CD4-positive, CD25-positive, alpha-beta regulatory T cell (primary cell): ENCODE measurements at regions not wholly inside any gene's neighbourhood (a gene's known extent, or its start where the extent isn't known, plus 50 kb on each side); places are given as distances from the start of the nearest gene placed in this dataset.

Source experiments
- ATAC-seq, 2 donors: fragments of 150-1000 bp; cut with Tn5 transposase; one replicate each; pipeline ENCODE4 v1.10.0; 2021; ENCODE audit warnings: low read depth in 2 of 2, moderate number of reproducible peaks in 2 of 2, moderate library complexity in 1 of 2
- DNase-seq, 3 donors: peaks; one replicate each; pipeline versions ENCODE4 v3.0.0 to v3.0.0-alpha.2; 2012 to 2022; ENCODE audit warnings: mixed read lengths in 1 of 3
- H3K27ac ChIP-seq: one replicate; pipeline ENCODE4 v1.7.0; 2013; ENCODE audit warnings: mild to moderate bottlenecking, low read length; ENCODE audit not compliant: insufficient read depth, poor library complexity, severe bottlenecking
- H3K27me3 ChIP-seq: one replicate; pipeline ENCODE4 v1.7.0; 2013; ENCODE audit warnings: low read length; ENCODE audit not compliant: control insufficient read depth, insufficient read depth
- H3K36me3 ChIP-seq: one replicate; pipeline ENCODE4 v1.7.0; 2013; ENCODE audit warnings: mild to moderate bottlenecking, low read length, moderate library complexity; ENCODE audit not compliant: control insufficient read depth, insufficient read depth
- H3K4me1 ChIP-seq: 2 replicates; pipeline ENCODE4 v1.7.0; 2013; ENCODE audit warnings: mild to moderate bottlenecking, low read length; ENCODE audit not compliant: insufficient read depth, control insufficient read depth, poor library complexity, severe bottlenecking
- H3K4me3 ChIP-seq: one replicate; pipeline ENCODE4 v1.7.0; 2013; ENCODE audit warnings: low read depth, mild to moderate bottlenecking, low read length, moderate library complexity
- H3K9me3 ChIP-seq, 2 experiments: 1 replicate in 1 of 2; 2 replicates in 1 of 2; pipeline ENCODE4 v1.7.0; 2013; ENCODE audit warnings: low read length in 2 of 2, mild to moderate bottlenecking in 1 of 2, moderate library complexity in 1 of 2; ENCODE audit not compliant: control insufficient read depth in 2 of 2
- H3K27ac Mint-ChIP-seq, 3 donors: one replicate each; pipeline ENCODE4 v1.8.0; 2020 to 2022; ENCODE audit warnings: mild to moderate bottlenecking in 3 of 3, mixed read lengths in 3 of 3, moderate library complexity in 2 of 3
- H3K27me3 Mint-ChIP-seq: one replicate; pipeline ENCODE4 v1.8.0; 2022; ENCODE audit warnings: mild to moderate bottlenecking, mixed read lengths
- H3K36me3 Mint-ChIP-seq: one replicate; pipeline ENCODE4 v1.8.0; 2020; ENCODE audit warnings: mixed read lengths
- H3K4me1 Mint-ChIP-seq, 4 donors: one replicate each; pipeline ENCODE4 v1.8.0; 2020 to 2022; ENCODE audit warnings: mixed read lengths in 4 of 4, mild to moderate bottlenecking in 1 of 4
- H3K4me3 Mint-ChIP-seq, 4 donors: one replicate each; pipeline ENCODE4 v1.8.0; 2020 to 2022; ENCODE audit warnings: mild to moderate bottlenecking in 4 of 4, mixed read lengths in 4 of 4, moderate library complexity in 3 of 4
- H3K9me3 Mint-ChIP-seq, 7 donors: one replicate each; pipeline ENCODE4 v1.8.0; 2020 to 2022; ENCODE audit warnings: mixed read lengths in 7 of 7, mild to moderate bottlenecking in 3 of 7, moderate library complexity in 2 of 7

DNA sequence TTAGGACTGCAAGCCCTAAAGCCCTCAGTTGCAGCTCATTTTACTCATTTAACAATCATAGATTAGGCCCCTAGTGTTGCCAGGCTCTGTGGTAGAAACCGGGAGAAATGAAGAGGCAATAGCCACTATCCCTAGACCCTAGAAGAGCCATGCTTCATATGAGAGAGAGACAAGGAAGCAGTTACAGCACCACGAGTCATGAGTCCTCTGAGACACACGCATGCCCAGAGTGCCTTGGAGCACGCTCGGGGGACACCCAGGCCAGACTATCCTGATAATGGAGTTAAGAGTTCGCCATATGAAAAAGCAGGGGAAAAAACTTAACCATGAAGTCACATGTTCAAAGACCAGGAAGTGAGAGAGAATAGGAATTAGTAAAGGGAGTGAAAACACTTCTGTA, 321.5 kb upstream of the PKDCC start:
- Histone ChIP-seq H3K27ac (no peak overlapping the region), H3K36me3 (no peaks in the 10 kb centered on the region), H3K9me3 (no peaks in the 10 kb centered on the region), H3K4me3 (no peak overlapping the region), H3K4me1 (no peaks in the 10 kb centered on the region), H3K27me3 (peaks cover 2% of the 10 kb centered on the region)
- Mint-ChIP-seq H3K4me3 (no peak overlapping the region), H3K9me3 (peaks cover 0 to 2% (median 0%) of the 10 kb centered on the region in 7 donors), H3K36me3 (no peaks in the 10 kb centered on the region), H3K27me3 (peaks cover 10% of the 10 kb centered on the region), H3K4me1 (no peaks in the 10 kb centered on the region), H3K27ac (no peak overlapping the region)
- ATAC-seq (no peak), DNase-seq (no peak)

DNA sequence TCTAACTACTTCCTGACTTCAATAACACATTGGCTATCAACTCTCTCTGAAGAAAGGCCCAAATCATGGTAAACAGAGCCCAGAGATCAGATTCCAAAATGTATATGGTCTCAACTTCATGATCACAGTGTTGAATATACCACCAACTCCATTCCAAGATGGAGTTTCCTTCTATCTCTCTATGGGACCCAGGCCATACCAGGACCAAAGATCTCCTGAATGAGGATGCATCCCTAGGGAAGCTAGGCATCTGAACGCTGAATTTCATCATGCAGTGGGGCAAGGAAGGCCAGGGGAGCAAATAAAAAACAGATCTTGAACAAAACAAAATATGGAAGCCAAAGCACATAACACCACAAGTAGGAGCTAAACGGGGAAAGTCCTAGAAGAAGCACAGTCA, 320.7 kb upstream of the PKDCC start:
- H3K4me1 Mint-ChIP-seq, result no peaks in the 10 kb centered on the region
- peaks cover 10% of the 10 kb centered on the region for H3K27me3 Mint-ChIP-seq
- H3K36me3 Mint-ChIP-seq, result no peaks in the 10 kb centered on the region

DNA sequence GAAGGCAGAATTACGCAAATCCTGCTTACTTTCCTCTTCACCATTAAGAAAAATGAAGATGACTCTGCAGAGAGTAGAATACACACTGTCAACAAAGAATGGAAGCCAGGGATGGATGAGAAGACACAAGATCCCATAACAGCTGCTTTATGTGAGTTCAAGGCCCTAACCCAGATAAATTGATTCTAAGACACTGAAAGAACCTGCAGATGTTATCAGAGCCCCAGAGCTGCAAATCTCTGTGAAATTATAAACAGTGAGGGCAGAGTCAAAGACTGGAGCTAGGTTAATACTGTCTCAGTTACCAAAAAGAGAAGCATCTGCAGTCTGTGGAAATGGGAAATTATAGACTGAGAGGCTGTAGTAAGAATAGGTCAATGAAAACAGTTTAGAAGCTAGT, 320.1 kb upstream of the PKDCC start:
- H3K36me3 Mint-ChIP-seq, result no peaks in the 10 kb centered on the region
- no peak overlapping the region for H3K4me3 Mint-ChIP-seq
- peaks cover 10% of the 10 kb centered on the region for H3K27me3 Mint-ChIP-seq
- DNase-seq (no peak), ATAC-seq (no peak)
- Histone ChIP-seq H3K27me3 (peaks cover 2% of the 10 kb centered on the region), H3K4me3 (no peak overlapping the region), H3K4me1 (no peaks in the 10 kb centered on the region), H3K9me3 (no peaks in the 10 kb centered on the region), H3K27ac (no peak overlapping the region), H3K36me3 (no peaks in the 10 kb centered on the region)
- no peak overlapping the region for H3K27ac Mint-ChIP-seq
- no peaks in the 10 kb centered on the region for H3K4me1 Mint-ChIP-seq
- no peaks in the 10 kb centered on the region for H3K9me3 Mint-ChIP-seq

More for the DNA sequence above, 320.7 kb upstream of the PKDCC start:
- no peak for DNase-seq
- no peak overlapping the region for H3K4me3 Mint-ChIP-seq
- H3K4me1 ChIP-seq, result no peaks in the 10 kb centered on the region
- H3K36me3 ChIP-seq, result no peaks in the 10 kb centered on the region
- ATAC-seq, result no peak
- no peak overlapping the region for H3K4me3 ChIP-seq
- H3K9me3 ChIP-seq, result no peaks in the 10 kb centered on the region
- H3K27ac Mint-ChIP-seq, result no peak overlapping the region
- no peak overlapping the region for H3K27ac ChIP-seq
- no peaks in the 10 kb centered on the region for H3K9me3 Mint-ChIP-seq
- peaks cover 2% of the 10 kb centered on the region for H3K27me3 ChIP-seq

DNA sequence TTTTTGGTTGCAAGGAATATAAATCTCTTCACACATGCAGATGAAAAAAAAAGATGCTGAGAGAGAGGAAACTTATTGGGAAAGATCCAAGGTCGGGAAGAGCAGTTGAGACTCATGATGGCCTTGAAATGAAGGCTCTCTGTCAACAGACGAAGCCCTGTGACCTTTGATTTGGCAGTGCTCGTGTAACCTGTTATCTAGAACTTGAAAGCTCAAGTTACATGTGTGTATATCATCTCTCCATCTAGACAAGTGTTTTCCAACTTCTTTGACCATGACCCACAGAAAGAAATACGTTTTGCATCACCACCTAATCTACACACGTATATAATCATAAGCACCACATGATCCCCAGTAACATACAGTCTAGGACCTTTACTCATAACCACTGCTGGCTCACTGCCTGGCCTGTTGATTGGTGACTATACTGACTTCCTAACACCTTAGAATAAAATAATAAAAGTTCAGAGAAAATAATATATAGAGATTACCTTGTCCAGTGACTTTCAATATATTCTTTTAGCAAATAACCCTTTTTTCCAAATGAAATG, 319.0 kb upstream of the PKDCC start:
- no peak for ATAC-seq
- Mint-ChIP-seq H3K27ac (no peak overlapping the region), H3K27me3 (peaks cover 10% of the 10 kb centered on the region), H3K9me3 (no peaks in the 10 kb centered on the region), H3K36me3 (no peaks in the 10 kb centered on the region), H3K4me3 (no peak overlapping the region), H3K4me1 (no peaks in the 10 kb centered on the region)
- H3K4me3 ChIP-seq, result no peak overlapping the region
- H3K27ac ChIP-seq, result no peak overlapping the region
- peaks cover 2% of the 10 kb centered on the region for H3K27me3 ChIP-seq
- no peaks in the 10 kb centered on the region for H3K36me3 ChIP-seq
- no peaks in the 10 kb centered on the region for H3K4me1 ChIP-seq
- H3K9me3 ChIP-seq, result no peaks in the 10 kb centered on the region
- DNase-seq, result no peak

DNA sequence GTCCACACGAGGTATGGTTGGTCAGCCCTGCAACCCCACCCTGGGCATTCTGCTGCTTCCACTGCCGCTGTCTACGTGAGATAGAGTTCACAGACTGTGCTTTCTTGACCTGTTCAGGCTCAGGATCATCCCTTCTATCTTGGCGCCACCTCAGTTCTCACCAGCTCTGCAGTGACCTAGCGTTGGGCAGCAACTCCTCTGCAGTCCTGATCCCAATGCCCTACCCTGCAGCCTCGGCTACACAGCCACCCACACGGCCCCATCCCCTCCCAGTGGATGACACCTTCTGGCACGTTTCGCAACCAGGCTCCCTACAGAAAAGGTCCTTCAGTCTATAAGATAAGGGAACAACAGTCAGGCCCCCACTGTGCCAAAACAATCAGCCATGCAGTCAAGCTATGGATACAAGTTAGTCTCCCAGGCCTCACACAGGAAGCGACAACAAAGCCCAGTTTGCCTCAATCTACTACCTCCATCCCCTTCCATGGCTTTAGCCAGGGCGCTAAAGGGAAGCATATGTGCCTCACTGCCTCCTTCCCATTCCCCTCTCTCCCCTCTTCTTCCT, 317.9 kb upstream of the PKDCC start:
- H3K27me3 ChIP-seq, result peaks cover 2% of the 10 kb centered on the region
- Mint-ChIP-seq H3K27me3 (peaks cover 10% of the 10 kb centered on the region), H3K36me3 (no peaks in the 10 kb centered on the region), H3K27ac (no peak overlapping the region), H3K4me3 (no peak overlapping the region), H3K4me1 (no peaks in the 10 kb centered on the region), H3K9me3 (no peaks in the 10 kb centered on the region)
- no peaks in the 10 kb centered on the region for H3K36me3 ChIP-seq
- H3K4me1 ChIP-seq, result no peaks in the 10 kb centered on the region
- no peak overlapping the region for H3K4me3 ChIP-seq
- no peak for DNase-seq
- H3K27ac ChIP-seq, result no peak overlapping the region
- no peak for ATAC-seq
- H3K9me3 ChIP-seq, result no peaks in the 10 kb centered on the region

- Histone ChIP-seq H3K4me1 (no peaks in the 10 kb centered on the region), H3K27me3 (peaks cover 4% of the 10 kb centered on the region), H3K36me3 (no peaks in the 10 kb centered on the region), H3K4me3 (no peak overlapping the region), H3K27ac (no peak overlapping the region), H3K9me3 (no peaks in the 10 kb centered on the region)
- H3K36me3 Mint-ChIP-seq, result no peaks in the 10 kb centered on the region
- H3K4me3 Mint-ChIP-seq, result no peak overlapping the region
- DNase-seq (no peak), ATAC-seq (no peak)
- H3K27ac Mint-ChIP-seq, result no peak overlapping the region
- peaks cover 0 to 4% (median 0%) of the 10 kb centered on the region in 4 donors for H3K4me1 Mint-ChIP-seq
- peaks cover 0 to 3% (median 0%) of the 10 kb centered on the region in 7 donors for H3K9me3 Mint-ChIP-seq
- peaks cover 14% of the 10 kb centered on the region for H3K27me3 Mint-ChIP-seq
Observed at GRCh38 chr2:41735006-41735405, 312.8 kb upstream of the PKDCC start.

GRCh38 chr2:41735476-41735875, 312.3 kb upstream of the PKDCC start:
- Histone ChIP-seq H3K27me3 (peaks cover 4% of the 10 kb centered on the region), H3K27ac (no peak overlapping the region), H3K9me3 (no peaks in the 10 kb centered on the region), H3K4me1 (no peaks in the 10 kb centered on the region), H3K36me3 (no peaks in the 10 kb centered on the region), H3K4me3 (no peak overlapping the region)
- H3K36me3 Mint-ChIP-seq, result no peaks in the 10 kb centered on the region
- DNase-seq, result no peak
- H3K4me3 Mint-ChIP-seq, result no peak overlapping the region
- H3K27ac Mint-ChIP-seq, result no peak overlapping the region
- no peak for ATAC-seq
- H3K9me3 Mint-ChIP-seq, result peaks cover 0 to 3% (median 0%) of the 10 kb centered on the region in 7 donors
- H3K4me1 Mint-ChIP-seq, result peaks cover 0 to 4% (median 0%) of the 10 kb centered on the region in 4 donors
- peaks cover 9% of the 10 kb centered on the region for H3K27me3 Mint-ChIP-seq

GRCh38 chr2:41736105-41736567, 311.7 kb upstream of the PKDCC start:
- H3K9me3 ChIP-seq, result no peaks in the 10 kb centered on the region
- H3K36me3 ChIP-seq, result no peaks in the 10 kb centered on the region
- H3K4me3 Mint-ChIP-seq, result no peak overlapping the region
- no peak overlapping the region for H3K27ac ChIP-seq
- H3K27ac Mint-ChIP-seq, result no peak overlapping the region
- H3K27me3 Mint-ChIP-seq, result peaks cover 9% of the 10 kb centered on the region
- peak; percentile 22 to 37 for ATAC-seq
- H3K4me1 ChIP-seq, result no peaks in the 10 kb centered on the region
- peaks cover 0 to 3% (median 1%) of the 10 kb centered on the region in 7 donors for H3K9me3 Mint-ChIP-seq
- no peak overlapping the region for H3K4me3 ChIP-seq
- DNase-seq, result peak in 1 of 3 donors; percentile 52
- H3K4me1 Mint-ChIP-seq, result peaks cover 0 to 4% (median 0%) of the 10 kb centered on the region in 4 donors
- peaks cover 3% of the 10 kb centered on the region for H3K27me3 ChIP-seq
- H3K36me3 Mint-ChIP-seq, result no peaks in the 10 kb centered on the region
